HG03571 (cell line): ENCODE measurements at regions not wholly inside any gene's neighbourhood (a gene's known extent, or its start where the extent isn't known, plus 50 kb on each side); places are given as distances from the start of the nearest gene placed in this dataset.
A peak's percentile ranks its signal among the peaks of the same experiment; 100 is the strongest.

Experiments
- ATAC-seq: cut with Tn5 transposase; IDR thresholded peaks from one replicate; pipeline ENCODE4 v1.9.1; 2021; ENCODE audit not compliant: unreplicated experiment

GRCh38 chr2:195413944-195414343 lies 243.1 kb upstream of the SLC39A10 start:
- ATAC-seq: no peak

- ATAC-seq: no peak
Observed at GRCh38 chr2:195413422-195413821, 243.6 kb upstream of the SLC39A10 start.

- no peak for ATAC-seq
Observed at GRCh38 chr2:195411219-195411687, 245.8 kb upstream of the SLC39A10 start.

GRCh38 chr2:195410074-195410671 lies 246.9 kb upstream of the SLC39A10 start:
- peak; percentile 68 for ATAC-seq

- ATAC-seq: no peak
Observed at GRCh38 chr2:195408811-195409210, 248.2 kb upstream of the SLC39A10 start.

- ATAC-seq: no peak
Observed at GRCh38 chr2:195408196-195408595, 248.8 kb upstream of the SLC39A10 start.

GRCh38 chr2:195407783-195408182 lies 249.2 kb upstream of the SLC39A10 start:
- no peak for ATAC-seq

GRCh38 chr2:195406886-195407603 lies 250.0 kb upstream of the SLC39A10 start:
- ATAC-seq: no peak

- no peak for ATAC-seq
Observed at GRCh38 chr2:195404651-195405050, 252.4 kb upstream of the SLC39A10 start.

- ATAC-seq: no peak
Observed at GRCh38 chr2:195396479-195396878, 260.5 kb upstream of the SLC39A10 start.

GRCh38 chr2:195395362-195395761 lies 261.7 kb upstream of the SLC39A10 start:
- no peak for ATAC-seq

GRCh38 chr2:195392446-195393336 lies 264.3 kb upstream of the SLC39A10 start:
- ATAC-seq: peak; percentile 69

GRCh38 chr2:195390686-195391321 lies 266.2 kb upstream of the SLC39A10 start:
- ATAC-seq: no peak

GRCh38 chr2:195388028-195388427 lies 269.0 kb upstream of the SLC39A10 start:
- ATAC-seq: no peak

GRCh38 chr2:195382186-195382585 lies 274.8 kb upstream of the SLC39A10 start:
- ATAC-seq: no peak

- ATAC-seq: no peak
Observed at GRCh38 chr2:195370167-195370943, 286.7 kb upstream of the SLC39A10 start.

GRCh38 chr2:195369218-195369587 lies 287.8 kb upstream of the SLC39A10 start:
- ATAC-seq: no peak

GRCh38 chr2:195368249-195369217 lies 288.5 kb upstream of the SLC39A10 start:
- ATAC-seq: no peak

- ATAC-seq: no peak
Observed at GRCh38 chr2:195367809-195368208, 289.2 kb upstream of the SLC39A10 start.
